NCI-H2196 treated with DMSO at 0.1 percent for 48 hours (cell line): ENCODE measurements at regions not wholly inside any gene's neighbourhood (a gene's known extent, or its start where the extent isn't known, plus 50 kb on each side); places are given as distances from the start of the nearest gene placed in this dataset.
"Not testable (repeated sequence)": the region's sequence is repeated elsewhere in the genome, so short reads cannot be mapped to it uniquely, and the experiment has no call there.

Experiments
- DNase-seq: peaks from one replicate; lab custom pipeline; 2025; ENCODE audit not compliant: unreplicated experiment; lab: John Stamatoyannopoulos, UW

GRCh38 chr16:65827231-65827630, 539.3 kb upstream of the CDH5 start:
- DNase-seq = no peak

GRCh38 chr16:65825191-65825856, 541.2 kb upstream of the CDH5 start:
- DNase-seq = no peak

GRCh38 chr16:65822148-65822547, 544.3 kb upstream of the CDH5 start:
- DNase-seq = no peak

DNA sequence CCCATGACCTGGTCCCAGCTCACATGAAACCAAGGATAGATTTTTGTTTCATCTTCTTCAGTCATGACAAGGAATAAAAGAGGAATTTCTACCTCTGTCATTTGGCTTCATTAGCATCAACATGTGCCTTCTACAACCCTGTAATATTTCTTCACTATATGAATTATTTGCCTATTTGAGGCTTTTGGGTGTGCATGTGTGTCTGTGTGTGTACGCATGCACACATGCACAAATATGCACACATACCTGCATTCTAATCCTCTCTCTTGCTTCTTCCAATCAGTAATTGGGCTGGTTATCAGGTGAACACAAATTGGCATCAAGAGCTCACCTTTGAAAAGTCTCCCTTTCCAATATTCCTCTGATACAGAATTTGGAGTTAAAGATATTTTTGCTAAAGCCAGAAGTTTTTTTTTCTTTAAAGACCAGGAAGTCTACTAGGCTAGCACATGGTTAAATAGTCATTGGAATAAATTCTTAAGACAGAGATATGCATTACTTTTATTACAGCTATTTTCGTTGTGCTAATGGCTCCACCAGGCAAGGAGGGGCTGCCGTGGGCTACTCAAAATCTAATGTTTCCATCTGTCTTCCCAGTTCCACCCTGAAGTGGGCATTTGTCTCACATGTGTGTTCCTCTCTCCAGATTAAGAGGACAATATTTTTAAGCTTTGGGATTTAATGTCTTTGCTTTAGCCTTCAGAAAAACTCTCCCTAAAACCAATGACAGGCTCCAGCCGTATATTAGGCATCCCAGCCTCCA, 547.2 kb upstream of the CDH5 start:
- DNase-seq = no peak

- no peak for DNase-seq
Measured at GRCh38 chr16:65817799-65818198, 548.7 kb upstream of the CDH5 start.

DNA sequence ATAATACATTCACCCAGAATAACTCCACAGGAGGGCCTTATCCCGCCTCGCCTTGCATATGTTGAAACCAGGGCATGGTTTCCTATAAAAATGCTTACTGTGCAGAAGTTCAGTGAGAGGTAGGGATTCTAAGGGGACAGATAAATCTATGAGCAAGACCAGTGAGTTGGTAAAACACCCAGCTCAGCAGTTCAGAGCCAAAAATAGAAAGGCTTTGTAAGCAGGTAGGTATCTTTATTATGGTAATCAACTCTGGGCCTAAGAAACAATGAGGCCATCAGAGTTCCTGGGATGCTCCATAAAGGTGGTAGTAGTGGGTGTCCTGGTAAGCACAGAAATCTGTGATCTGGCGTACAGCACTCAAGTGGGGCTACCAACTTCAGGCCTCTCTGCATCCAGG, 549.4 kb upstream of the CDH5 start:
- no peak for DNase-seq

DNA sequence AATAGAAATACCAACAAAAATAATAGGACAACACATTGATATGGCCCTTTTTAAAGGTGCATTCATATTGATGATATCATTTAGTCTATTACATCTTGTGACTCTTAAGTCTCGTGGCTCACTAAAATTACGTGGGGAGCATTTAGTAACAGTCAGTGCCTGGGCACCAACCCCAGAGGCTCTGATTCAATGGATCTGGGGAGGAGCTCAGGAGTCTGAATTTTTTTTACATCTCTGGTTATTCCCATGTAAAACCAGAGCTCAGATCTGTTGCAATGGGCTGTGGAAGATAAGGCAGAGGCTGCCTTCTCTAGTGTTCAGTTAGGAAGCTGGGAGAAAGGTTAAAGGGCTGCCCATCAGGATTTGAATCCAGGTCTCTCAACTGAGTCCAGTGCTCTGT, 549.9 kb upstream of the CDH5 start:
- DNase-seq = no peak

DNA sequence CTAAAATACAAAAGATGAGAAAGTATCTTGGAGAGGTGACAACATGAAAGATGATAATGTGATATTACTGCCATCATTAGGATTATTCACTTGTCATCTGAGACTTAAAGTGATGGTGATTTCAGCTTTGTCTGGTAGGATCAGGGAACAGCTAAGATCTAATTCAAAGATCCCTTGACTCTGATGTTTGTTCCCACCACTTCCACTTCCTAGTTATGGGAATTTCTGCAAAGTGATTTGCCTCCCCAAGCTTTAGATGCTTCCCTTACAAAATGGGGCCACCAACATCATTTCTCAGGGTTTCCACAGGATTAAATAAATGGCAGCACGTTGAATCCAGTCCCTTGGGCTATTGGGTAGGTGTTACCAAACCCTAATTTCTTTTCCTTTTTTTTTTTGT, 550.8 kb upstream of the CDH5 start:
- DNase-seq = no peak

DNA sequence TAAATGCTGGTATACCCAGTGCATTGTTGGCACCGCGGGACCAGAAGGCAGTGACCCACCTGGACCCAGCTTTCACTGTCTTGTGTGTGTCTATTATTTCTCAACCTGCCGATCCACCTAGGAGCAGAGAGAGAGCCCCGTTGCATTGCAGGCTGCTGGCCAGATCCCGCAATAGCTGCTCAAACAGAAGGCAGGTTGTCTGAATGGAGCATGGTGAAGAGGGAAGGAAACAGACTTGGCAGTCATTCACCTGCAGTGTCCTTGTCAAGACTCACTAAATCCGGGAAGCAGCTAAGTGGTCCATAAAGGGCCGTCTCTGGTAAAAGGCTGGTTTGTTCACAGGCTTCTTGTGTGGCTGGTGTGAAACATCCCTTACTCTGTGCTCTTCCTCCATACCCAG, 552.6 kb upstream of the CDH5 start:
- DNase-seq = not testable (repeated sequence)

DNA sequence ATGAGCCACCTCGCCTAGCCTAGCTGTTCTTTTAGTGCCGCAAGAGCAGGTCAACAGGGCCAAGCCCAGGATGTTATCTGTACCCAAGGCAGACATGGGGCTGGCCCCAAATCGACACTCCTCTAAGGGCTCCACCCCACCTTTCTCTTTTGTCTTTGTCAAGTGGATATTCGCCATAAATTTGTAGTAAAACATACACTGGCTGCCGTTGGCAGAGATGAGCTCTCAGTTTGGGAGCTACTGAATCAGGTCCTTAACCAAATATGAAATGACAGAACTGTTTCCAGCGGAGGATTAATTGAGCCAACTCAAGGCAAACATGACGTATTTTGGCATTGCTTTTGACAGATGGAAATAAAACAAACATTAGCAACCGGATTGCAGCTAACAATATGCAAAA, 556.9 kb upstream of the CDH5 start:
- DNase-seq = no peak

DNA sequence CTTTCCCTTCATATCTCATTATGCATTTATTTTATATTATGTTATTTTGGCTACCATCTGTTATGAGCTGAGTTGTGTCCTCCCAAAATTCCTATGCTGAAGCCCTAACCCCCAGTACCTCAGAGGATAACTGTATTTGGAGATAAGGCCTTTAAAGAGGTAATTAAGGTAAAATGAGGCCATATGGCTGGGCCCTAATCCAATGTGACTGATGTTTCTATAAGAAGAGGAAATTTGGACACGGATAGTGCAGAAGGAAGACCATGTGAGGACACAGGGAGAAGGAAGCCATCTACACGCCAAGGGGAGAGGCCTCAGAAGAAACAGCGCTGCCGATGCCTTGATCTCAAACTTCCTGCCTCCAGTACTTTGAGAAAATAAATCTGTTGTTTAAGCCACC, 557.7 kb upstream of the CDH5 start:
- no peak for DNase-seq

DNA sequence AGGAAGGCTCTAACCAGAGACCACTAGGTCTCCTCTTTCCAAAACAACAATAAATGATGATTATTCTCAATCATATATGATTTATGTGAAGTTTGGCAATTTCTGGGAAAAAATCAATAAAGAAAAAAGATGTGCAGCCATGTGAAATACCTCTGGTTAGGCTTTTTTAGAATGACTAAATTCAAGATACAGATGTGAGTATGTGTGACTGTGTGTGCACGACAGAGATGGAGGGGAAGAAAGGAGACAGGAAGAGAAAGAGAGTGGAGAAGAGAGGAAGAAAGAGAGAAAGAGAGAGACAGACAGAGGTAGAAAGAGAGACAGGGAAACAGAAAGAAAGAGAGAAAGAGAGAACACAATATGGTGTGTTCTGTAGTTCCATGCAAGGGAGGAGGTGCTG, 558.6 kb upstream of the CDH5 start:
- no peak for DNase-seq

GRCh38 chr16:65805704-65806103, 560.8 kb upstream of the CDH5 start:
- DNase-seq = not testable (repeated sequence)

DNA sequence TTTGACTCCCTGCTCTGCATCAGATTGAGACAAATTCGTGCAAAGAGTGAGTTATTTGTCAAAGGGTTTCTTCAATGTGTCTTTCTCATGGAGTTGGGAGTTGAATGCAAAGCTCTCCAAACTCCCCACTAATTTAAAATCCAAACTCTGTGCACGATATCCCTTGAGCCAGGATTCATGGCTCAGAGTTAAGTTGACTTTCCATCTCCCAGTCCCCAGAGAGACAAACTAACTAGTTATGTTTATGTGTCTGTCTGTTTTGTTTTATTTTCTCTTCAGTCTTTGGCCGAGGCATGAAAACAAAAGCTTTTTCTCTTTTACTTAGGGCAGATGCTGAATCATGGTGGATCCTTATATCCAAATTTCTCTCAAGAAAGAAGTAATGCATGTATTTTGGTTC, 570.0 kb upstream of the CDH5 start:
- DNase-seq = no peak

DNA sequence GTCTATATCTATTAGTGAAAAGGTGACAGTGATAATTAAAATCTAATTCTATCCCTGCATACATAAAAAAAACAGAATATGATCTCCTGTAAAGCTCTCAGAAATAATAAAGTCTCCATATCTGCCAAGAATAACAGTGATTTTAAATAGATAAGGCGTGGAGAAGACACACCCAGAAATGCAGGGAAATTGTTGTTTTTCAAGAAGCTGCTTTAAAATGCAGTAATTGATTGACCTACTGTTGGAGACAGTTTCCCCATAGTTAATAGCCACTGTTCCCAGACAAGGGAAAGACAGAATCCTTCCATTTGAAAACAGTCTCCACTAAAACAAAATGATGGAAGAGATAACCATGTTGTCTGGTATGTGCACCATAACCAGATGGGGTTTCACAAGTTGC, 571.5 kb upstream of the CDH5 start:
- no peak for DNase-seq

DNA sequence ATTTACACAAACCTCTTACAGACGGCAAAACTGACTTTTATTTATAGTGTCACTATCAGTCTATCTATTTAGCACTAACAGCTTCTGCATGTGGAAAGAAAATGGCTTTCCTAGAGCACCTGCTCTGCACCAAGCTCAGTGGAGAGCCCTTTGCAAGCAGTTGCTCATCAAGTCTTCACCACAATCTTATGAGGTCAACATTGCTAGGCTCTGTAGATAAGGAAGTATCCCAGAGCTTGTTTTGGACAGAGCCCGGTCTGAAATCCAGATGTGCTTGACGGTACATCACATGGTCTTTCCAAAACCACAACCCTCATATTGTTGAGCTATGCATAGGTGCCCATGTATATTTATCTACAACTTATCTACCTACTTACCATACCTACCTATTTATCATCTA, 572.7 kb upstream of the CDH5 start:
- DNase-seq = no peak

DNA sequence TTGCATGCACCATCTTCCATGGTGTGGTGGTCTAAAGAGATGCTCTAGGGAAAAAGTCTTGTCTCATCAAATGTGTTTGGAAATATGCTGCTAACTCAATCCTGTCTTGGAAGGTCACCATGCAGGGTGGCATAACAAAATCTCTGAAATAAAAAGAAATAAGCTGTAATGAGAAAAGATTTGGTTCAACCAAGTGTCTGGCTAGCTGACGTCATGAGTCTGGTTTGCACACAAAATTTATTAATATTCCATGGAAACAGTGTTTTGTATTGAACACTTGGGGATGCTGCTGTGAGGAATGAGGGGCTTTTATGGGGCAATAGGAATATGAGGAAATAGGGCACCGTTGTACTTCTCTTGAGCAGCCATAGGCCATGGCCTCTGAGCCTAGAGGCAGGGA, 575.7 kb upstream of the CDH5 start:
- DNase-seq = no peak

DNA sequence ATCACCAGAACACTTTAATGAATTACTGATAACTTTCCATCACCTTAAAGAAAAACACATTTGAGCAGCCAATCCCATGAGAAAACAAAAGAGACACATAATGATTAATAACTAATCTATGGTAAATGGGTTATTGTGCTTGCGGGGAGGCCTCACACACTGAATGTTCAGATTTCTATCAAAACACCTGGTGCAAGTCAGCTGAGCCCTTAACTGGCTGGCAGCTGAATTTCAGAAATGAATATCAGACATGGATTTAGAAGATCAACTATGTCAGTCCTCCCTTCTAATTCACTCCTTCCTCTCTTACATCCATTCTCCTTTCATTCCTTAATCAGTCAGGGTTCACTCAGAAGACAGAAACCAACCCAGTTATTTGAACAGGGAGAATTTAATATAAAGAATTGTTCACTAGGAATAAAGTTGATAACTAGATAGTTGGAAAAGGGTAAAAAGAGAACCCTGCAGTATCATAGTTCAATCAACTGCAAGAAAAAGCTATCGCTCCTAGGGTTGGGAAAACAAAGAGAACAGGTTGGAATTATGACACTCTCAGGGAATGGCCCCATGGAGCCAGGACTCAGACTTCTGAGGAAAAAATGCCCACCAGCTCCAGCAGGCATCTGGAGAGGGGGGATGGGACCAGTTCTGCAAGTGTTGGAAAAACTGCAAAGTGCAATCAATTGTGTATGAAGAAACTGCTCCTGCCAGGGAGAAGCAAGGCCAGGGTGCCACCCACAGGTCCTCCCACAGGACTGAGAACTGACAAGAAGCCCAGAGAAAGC, 577.1 kb upstream of the CDH5 start:
- DNase-seq = no peak

DNA sequence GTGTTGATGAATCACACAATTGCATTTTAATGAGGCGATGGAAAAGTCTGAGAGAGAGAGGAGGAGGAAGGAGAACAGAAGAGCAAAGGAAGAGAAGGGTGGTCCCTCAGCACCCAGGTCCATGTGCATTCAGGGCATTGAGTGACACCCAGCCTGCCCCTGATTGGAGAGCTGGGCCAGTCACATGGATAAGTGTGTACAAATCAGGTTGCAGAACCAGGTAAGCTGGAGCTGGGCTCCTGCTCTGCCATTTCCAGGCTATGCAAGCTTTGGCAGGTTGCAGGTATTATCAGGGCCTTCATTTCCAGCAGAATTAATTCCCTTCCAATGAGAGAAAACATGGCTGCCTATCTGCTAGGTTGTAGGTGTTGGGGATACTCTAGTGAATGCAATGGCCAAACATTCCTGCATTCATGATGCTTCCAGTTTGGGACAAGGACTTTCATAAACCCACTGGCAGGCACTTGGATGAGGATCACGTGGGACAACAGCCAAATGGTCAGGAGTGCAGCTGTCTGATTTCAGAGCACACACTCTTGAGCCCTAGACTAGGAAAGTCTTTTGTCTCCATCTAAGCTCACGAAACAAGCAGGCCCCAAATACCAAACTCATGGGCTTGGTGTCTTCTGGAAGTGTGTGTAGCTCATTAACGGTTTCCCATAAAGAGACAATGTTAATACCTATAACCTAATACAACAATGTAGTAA, 577.9 kb upstream of the CDH5 start:
- no peak for DNase-seq

DNA sequence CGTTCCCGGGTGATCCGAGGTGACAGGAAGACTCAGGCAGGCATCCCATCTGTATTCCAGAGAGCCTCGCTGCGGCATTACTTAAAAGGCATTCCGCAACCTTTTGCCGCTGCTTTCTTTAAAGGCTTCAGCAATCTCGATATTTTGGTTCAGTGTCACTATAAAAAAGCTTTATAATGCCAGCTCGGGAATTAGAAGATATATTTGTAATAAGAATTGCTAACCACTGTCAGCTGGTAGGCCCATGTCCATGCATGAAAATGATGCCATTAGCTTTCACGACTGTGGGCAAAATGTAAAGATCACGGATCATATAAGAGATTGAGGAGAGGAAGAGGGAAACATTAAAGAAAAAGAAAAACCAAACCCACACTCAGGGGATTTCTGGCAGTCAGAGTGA, 578.6 kb upstream of the CDH5 start:
- no peak for DNase-seq

GRCh38 chr16:65786916-65787315, 579.6 kb upstream of the CDH5 start:
- DNase-seq = no peak
